GM12874 (cell line): ENCODE measurements at regions not wholly inside any gene's neighbourhood (a gene's known extent, or its start where the extent isn't known, plus 50 kb on each side); places are given as distances from the start of the nearest gene placed in this dataset.

Experiments used
- CTCF ChIP-seq: IDR thresholded peaks from 2 replicates; pipeline ENCODE4 v1.5.1; 2011; ENCODE audit warnings: low read depth, mild to moderate bottlenecking, control low read depth, low read length, moderate library complexity; ENCODE audit not compliant: insufficient read depth

DNA sequence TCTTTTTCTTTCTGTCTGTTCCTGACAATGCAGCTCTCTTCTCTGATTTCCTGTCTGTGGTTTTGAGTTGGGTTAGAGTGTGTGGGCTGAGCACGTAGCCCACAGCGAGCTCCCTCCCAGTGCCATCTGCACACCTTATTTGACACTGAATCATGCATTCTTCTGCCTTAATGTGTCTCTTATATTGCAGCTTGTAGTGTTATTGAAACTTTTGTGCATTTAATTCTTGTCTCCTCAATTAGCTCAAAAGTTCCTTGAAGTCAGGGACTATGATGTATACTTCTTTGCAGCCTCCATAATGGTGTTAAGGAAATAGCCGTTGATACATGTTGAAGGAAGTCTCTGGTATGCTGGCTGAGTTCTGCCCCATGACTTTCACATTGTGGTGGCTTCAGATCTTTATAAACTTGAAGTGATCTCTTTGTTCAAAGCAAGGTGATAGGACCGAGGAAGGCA, 576.2 kb upstream of the CLINT1 start:
- TF ChIP-seq CTCF: no peak

DNA sequence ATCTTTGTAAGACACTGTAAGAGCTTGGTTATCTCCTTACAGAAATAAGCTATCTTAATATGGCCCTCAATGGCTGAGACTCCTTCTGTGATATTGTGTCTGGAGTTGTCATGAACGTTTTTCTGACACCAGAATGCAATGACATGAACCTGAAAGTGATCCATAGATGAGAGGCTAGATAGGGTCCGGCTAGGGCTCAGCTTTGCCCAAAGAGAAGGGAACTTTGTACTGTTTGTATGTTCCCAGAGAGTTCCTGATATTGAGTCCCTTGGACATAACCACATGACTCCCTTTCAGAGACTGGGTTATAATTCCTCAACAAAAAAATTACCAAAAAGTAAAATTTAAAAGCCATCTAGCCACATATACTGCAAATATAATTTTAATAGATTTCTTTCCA, 575.8 kb upstream of the CLINT1 start:
- TF ChIP-seq CTCF: no peak

- no peak for TF ChIP-seq CTCF
Observed at GRCh38 chr5:158433634-158434033, 574.7 kb upstream of the CLINT1 start.

- TF ChIP-seq CTCF: no peak
Observed at GRCh38 chr5:158431369-158432029, 572.6 kb upstream of the CLINT1 start.

- TF ChIP-seq CTCF: no peak
Observed at GRCh38 chr5:158430798-158431167, 571.8 kb upstream of the CLINT1 start.

- no peak for TF ChIP-seq CTCF
Observed at GRCh38 chr5:158430166-158430797, 571.3 kb upstream of the CLINT1 start.

DNA sequence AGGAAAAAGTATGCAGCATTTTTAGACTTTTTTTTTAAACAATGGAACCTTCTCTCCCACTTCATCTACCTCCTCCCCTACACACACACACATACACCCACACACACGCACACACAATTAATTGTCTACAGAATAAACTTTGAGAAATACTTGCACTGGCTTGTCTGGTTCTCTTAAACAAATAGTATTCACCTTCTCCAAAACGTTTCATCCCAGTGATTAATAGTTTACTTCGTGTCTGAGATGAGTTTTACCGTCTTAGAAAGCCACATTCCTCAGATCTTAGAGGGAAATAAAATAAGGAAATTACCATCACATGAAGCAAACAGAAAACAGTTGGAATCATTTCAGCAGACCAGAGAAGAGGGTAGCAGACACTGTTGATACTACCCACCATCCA, 570.6 kb upstream of the CLINT1 start:
- TF ChIP-seq CTCF: no peak
